Kidney tubule cell (primary cell): ENCODE measurements at regions not wholly inside any gene's neighbourhood (a gene's known extent, or its start where the extent isn't known, plus 50 kb on each side); places are given as distances from the start of the nearest gene placed in this dataset.

Source experiments
- DNase-seq: peaks from one replicate; pipeline ENCODE4 v3.0.0-alpha.2; 2018; ENCODE audit warnings: low spot score

DNA sequence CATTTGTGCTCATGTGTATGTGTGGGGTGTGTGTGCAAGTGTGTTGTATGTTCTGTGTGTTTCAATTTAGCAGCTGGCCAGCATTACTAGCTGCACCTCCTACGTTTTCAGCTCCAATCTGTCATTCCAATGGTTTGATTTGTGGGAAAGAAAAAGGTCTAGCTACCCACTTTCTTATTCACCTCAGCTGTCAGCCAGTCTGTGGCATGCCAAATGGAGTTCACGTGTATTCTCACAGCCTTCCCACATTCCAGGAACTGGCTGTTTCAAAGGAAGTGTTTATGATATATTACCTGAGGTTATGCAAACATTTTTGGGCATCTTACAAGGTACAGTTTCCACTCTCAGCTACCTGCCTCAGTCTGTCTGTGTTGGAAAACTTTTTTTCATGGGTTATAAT is 220.2 kb upstream of the CPNE8 start:
- DNase-seq, result peak; percentile 29

GRCh38 chr12:39124768-39125167 is 219.4 kb upstream of the CPNE8 start:
- DNase-seq, result no peak

GRCh38 chr12:39123580-39124253 is 218.3 kb upstream of the CPNE8 start:
- DNase-seq, result peak; percentile 6

DNA sequence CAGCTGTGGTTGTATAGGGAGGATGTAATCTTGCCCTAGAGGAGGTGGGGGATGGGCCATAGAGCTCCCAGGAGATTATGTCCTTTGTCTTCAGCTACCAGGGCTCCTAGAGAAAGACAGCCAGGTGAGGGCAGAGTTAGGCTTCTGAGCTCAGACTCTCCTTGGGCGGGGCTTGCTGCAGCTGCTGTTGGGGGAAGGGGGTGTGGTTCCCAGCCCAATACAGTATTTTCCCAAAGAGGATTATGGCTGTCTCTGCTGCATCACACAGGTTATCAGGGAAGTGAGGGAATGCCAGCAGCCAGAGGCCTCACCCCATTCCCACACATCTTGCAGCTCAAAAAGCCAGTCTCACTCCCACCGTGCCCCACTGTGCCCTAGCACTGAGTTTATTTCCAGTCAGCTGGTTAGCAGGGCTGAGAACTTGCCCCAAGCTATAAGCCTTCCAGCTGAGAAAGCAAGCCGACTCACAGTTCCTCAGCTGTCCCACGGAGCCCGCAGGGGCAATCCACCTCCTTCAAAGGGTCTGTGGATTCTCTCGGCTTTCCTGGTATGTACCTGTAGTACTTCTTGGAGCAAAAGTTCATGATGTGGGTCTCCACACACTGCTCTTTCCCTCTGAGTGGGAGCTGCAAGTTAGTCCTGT is 217.3 kb upstream of the CPNE8 start:
- DNase-seq, result no peak

DNA sequence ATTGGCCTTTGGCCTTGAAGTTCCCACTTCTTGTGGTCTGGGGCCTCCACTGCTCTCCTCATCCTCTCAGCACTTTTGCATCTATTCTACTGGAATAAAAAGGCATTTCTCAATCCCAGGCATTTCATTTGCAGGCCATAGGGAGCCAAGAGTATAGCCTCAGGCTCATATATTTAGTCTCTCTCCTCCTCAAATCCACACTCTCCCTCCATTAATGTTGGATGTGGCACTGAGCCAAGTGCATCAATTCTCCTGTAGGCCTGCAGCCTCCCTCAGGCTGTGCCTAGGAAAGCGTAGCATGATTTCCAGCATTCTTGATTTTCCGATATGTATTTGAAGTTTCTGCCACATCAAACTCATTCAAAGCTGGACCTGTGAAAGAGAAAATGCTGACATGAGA is 211.5 kb upstream of the CPNE8 start:
- no peak for DNase-seq

DNA sequence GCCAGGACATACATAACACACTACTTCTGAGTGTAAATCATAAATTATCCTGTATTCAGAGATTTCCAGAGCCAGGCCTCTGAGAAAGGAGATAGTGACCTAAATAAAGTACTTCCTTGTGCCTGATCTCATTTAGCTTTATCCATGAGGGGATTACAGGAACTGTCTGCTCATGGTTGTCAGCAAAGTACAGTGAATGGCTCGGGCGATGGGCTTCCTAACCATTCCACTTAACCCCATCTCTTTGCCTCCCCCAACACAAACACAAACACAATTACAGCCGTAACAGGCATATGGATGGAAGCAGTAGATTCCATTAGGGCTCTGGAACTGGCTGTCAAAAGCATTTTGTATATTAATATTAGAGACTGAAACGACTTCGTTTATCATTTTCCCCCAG is 206.7 kb upstream of the CPNE8 start:
- DNase-seq, result no peak

- peak; percentile 49 for DNase-seq
These were observed 199.7 kb upstream of the CPNE8 start for GRCh38 chr12:39105111-39105510.

GRCh38 chr12:39103552-39104165 is 198.3 kb upstream of the CPNE8 start:
- DNase-seq, result peak; percentile 85

GRCh38 chr12:39102474-39103209 is 197.3 kb upstream of the CPNE8 start:
- peak; percentile 94 for DNase-seq

DNA sequence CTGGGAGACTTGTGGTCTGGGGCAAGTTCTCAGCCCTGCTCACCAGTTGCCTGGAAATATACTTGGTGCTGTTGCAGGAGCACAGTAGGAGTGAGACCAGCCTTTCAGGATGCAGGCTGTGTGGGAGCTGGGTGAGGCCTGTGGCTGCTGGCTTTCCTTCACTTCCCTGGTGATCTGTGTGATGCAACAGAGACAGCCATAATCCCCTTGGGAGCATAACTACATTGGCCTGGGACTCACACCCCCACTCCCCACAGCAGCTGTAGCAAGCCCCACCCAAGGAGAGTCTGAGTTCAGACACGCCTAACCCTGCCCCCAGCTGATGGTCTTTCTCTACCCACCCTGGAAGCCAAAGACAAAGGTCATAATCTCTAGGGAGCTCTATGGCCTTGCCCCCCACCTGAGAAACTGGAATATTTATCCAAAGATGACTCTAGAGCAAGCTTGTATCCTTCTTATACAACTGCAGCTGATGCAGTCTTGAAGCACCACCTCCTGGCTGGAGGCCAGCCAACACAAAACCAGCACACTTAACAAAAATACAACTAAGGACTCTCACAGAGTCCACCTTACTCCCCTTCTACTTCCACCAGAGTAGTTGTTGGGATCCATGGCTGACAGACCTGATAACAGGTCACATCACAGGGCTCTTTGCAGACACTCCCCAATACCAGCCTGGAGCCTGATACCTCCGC is 190.4 kb upstream of the CPNE8 start:
- no peak for DNase-seq

- no peak for DNase-seq
These were observed 176.5 kb upstream of the CPNE8 start for GRCh38 chr12:39081910-39082309.

DNA sequence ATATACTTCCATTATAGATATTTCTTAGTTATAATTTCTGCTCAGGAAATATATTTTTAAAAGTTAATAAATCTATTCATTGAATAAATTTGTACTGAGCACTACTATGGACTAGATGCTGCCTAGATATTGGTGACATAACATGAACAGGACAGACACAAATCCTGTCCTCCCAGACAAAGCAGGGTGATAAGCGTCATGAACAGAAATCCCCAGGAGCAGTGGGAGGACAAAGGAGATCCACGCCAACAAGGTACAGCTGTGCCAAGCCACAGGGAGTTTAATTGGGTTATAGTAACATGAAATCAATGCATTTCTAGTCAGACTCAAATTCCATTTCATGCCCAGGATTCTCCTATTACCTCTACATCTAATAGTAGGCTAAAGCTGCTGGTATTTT is 171.8 kb upstream of the CPNE8 start:
- no peak for DNase-seq

GRCh38 chr12:39074063-39074462 is 168.7 kb upstream of the CPNE8 start:
- no peak for DNase-seq

DNA sequence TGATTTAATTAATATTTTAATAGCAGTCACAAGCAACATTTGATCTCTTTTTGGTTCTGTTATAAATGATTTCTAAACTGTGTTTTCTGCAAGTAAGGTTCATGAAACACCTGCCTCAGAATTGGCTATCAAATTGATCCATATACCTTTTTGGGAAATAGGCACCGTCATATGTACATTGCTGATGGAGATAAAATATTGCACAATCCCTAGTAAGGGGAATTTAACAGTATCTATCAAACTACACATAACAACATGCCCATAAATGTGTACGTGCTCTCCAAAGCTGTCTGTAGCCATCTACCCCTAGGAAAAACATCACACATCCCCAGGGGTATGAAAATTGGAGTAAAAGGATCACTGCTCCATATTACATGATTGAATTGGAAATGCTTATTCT is 167.3 kb upstream of the CPNE8 start:
- DNase-seq, result no peak

- DNase-seq, result peak; percentile 7
These were observed 166.2 kb upstream of the CPNE8 start for GRCh38 chr12:39071611-39072010.

DNA sequence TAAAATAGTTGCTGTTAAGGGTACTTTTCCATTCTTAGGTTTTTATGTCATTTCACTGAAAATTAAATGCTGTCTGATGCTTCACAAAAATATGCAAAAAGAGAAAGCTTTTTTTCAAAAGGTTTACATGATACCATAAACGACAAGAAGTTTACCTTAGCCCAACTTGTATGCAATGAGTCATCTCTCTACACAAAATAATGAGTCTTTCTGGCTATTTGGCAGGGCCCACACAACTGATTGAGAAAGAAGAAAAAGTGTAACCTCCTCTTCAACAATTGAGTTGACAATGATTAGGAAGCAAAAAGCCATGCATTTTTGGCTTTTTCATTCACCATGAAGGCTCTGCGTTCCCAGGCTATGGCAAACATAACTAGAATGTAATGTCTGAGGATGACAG is 165.4 kb upstream of the CPNE8 start:
- no peak for DNase-seq

GRCh38 chr12:39065455-39065854 is 160.1 kb upstream of the CPNE8 start:
- no peak for DNase-seq

DNA sequence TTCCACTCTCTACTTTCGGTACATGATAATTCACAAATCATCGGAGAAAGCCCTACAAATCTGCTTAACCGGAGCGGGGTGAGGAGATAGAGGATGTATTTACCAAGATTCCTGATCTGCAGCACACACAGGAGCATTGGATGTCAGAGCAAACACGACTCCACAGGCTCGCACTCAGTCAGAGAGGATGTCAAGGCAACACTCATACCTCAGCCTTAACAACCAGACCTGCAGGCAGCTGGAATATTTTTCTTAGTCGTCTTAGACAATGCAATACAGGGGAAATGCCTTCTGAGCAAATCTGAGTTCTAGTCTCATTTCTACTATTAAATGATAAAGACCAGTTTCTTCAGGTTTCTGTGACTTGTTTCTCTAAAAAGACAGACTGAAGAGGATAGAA is 159.3 kb upstream of the CPNE8 start:
- no peak for DNase-seq

DNA sequence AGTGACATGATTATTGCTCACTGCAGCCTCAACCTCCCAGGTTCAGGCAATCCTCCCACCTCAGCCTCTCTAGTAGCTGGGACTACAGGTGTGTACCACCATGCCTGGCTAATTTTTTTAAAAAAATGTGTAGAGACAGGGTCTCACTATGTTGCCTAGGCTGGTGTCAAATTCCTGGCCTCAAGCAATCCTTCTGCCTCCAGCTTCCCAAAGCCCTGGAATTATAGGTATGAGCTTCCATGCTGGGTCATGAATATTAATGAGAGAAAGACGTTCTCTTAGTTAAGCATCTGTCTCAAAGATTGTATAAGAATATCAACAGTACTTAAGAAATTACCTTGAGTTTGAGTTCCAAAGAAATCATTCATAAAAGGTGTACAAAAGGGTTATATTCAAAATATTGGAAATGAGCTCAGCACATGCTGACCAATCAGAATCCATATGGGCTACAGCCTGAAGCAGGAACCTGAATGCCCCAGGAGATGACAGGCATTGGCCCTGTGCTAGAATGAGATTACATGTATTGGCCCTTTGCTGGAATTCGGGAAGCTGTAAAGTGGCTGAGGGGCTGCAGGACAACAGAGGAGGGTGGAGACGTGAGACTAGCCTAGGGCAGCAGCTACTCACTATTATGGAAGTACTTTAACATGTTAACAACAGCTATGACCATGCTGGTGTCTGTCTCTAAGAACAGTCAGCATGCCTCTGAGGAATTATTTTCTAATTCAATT is 157.0 kb upstream of the CPNE8 start:
- no peak for DNase-seq

- no peak for DNase-seq
These were observed 156.2 kb upstream of the CPNE8 start for GRCh38 chr12:39061576-39061975.

GRCh38 chr12:39048395-39048794 is 143.0 kb upstream of the CPNE8 start:
- no peak for DNase-seq
